Panc1 (cell line): ENCODE measurements at regions not wholly inside any gene's neighbourhood (a gene's known extent, or its start where the extent isn't known, plus 50 kb on each side); places are given as distances from the start of the nearest gene placed in this dataset.
"Not testable (repeated sequence)": the region's sequence is repeated elsewhere in the genome, so short reads cannot be mapped to it uniquely, and the experiment has no call there.

Experiments used
- ATAC-seq: fragments of 200-7000 bp; cut with Tn5 transposase; 2 replicates; pipeline ENCODE4 v1.9.1; 2020; ENCODE audit warnings: mild to moderate bottlenecking, moderate library complexity
- BruUV-seq: library from RNA; stranded (reverse); fragments of 400-500 nt; replicated peaks from 2 replicates; lab custom pipeline; 2021; lab: Mats Ljungman, UMichigan
- CTCF ChIA-PET: fragments of 300-600 bp; sonication (Branson Sonifier 250); formaldehyde crosslinking; loops from one replicate; lab custom pipeline; 2022; ENCODE audit warnings: antibody characterized with exemption; lab: Charles Lee
- POLR2A ChIA-PET: fragments of 300-600 bp; sonication (Branson Sonifier 250); formaldehyde crosslinking; loops from one replicate; lab custom pipeline; 2022; ENCODE audit warnings: antibody characterized with exemption; lab: Charles Lee
- DNase-seq: peaks from one replicate; pipeline ENCODE4 v3.0.0-alpha.2; 2010; ENCODE audit warnings: low read depth, low spot score
- H3K27ac ChIP-seq: 2 replicates; pipeline ENCODE4 v1.5.1; 2011; ENCODE audit warnings: mild to moderate bottlenecking, low read length, inconsistent platforms
- H3K27me3 ChIP-seq: fragments of 200-500 bp; sonication (Bioruptor generic); 2 replicates; pipeline ENCODE4 v1.6.0; 2014; ENCODE audit warnings: low read length, inconsistent platforms; ENCODE audit not compliant: control insufficient read depth, insufficient read depth
- H3K36me3 ChIP-seq: fragments of 200-500 bp; sonication (Bioruptor generic); 2 replicates; pipeline ENCODE4 v1.5.1; 2014; ENCODE audit warnings: inconsistent platforms, mild to moderate bottlenecking, low read length, moderate library complexity; ENCODE audit not compliant: control insufficient read depth, insufficient read depth
- H3K4me1 ChIP-seq: 2 replicates; pipeline ENCODE4 v1.5.1; 2011; ENCODE audit warnings: inconsistent platforms, mild to moderate bottlenecking, low read length, moderate library complexity; ENCODE audit not compliant: control insufficient read depth, insufficient read depth
- H3K4me3 ChIP-seq, 2 experiments: 2 replicates each; pipeline ENCODE4 v1.5.1; 2011 to 2012; ENCODE audit warnings: low read depth in 2 of 2, low read length in 2 of 2, mild to moderate bottlenecking in 2 of 2, inconsistent platforms in 1 of 2, moderate library complexity in 1 of 2
- H3K9me3 ChIP-seq: fragments of 200-500 bp; sonication (Bioruptor generic); 2 replicates; pipeline ENCODE4 v1.5.1; 2014; ENCODE audit warnings: low read depth, mild to moderate bottlenecking, inconsistent platforms, low read length, moderate library complexity; ENCODE audit not compliant: control insufficient read depth, insufficient read depth
- CTCF ChIP-seq: fragments of 450-650 bp; IDR thresholded peaks from 2 replicates; pipeline ENCODE4 v1.5.1; 2017; ENCODE audit warnings: mild to moderate bottlenecking
- POLR2AphosphoS5 ChIP-seq: IDR thresholded peaks from 2 replicates; pipeline ENCODE4 v1.6.1; 2012; ENCODE audit warnings: mild to moderate bottlenecking, low read depth, low read length, moderate library complexity
- REST ChIP-seq, 2 experiments: IDR thresholded peaks; 2 replicates each; pipeline ENCODE4 v1.6.1; 2011 to 2012; ENCODE audit warnings: low read depth in 2 of 2, control low read depth in 1 of 2, low read length in 1 of 2, mild to moderate bottlenecking in 1 of 2, moderate library complexity in 1 of 2; ENCODE audit not compliant: insufficient read depth in 1 of 2
- SIN3A ChIP-seq: IDR thresholded peaks from 2 replicates; pipeline ENCODE4 v1.6.1; 2012; ENCODE audit warnings: low read depth, mild to moderate bottlenecking, low read length, moderate library complexity, borderline replicate concordance; ENCODE audit not compliant: insufficient read depth
- TCF7L2 ChIP-seq: IDR thresholded peaks from 2 replicates; pipeline ENCODE4 v1.6.1; 2011; ENCODE audit warnings: mild to moderate bottlenecking, low read depth, low read length, inconsistent platforms
- in situ Hi-C: cut with HindIII; loops from 2 replicates; pipeline ENCODE4 v1.10.0; 2016; ENCODE audit warnings: low sequenced_read_pairs, low pct_unique_long_range_greater_than_20kb
- intact Hi-C: fragments of 100-400 bp; cut with micrococcal nuclease; formaldehyde crosslinking; loops from one replicate; pipeline ENCODE4 v1.10.0; 2022; ENCODE audit not compliant: unreplicated experiment

- Histone ChIP-seq H3K36me3 (no peaks in the 10 kb centered on the region), H3K27me3 (no peaks in the 10 kb centered on the region), H3K9me3 (no peaks in the 10 kb centered on the region), H3K4me3 (no peak overlapping the region), H3K4me1 (no peaks in the 10 kb centered on the region), H3K27ac (no peak overlapping the region)
- no peak for TF ChIP-seq TCF7L2
- no peak for TF ChIP-seq CTCF
- no peak for TF ChIP-seq POLR2AphosphoS5
- TF ChIP-seq REST (IDR thresholded peaks at IDR 0.05; ENCODE audit: insufficient read depth in 1 of 2, low read depth in 2 of 2, low read length in 1 of 2): no peak
- TF ChIP-seq SIN3A: no peak
- no TSS peak for BruUV-seq
- intact Hi-C loops: no loop called here
- ATAC-seq (no peak), DNase-seq (no peak)
- in situ Hi-C loops: no loop called here
- CTCF ChIA-PET: interaction anchor here (1.0 kb wide), 1 partner anchor 28 kb away, joined by 3 read pairs; no protein-coding TSS in a partner anchor
- POLR2A ChIA-PET: no interaction called here
These were observed 66.3 kb upstream of the RASGRF1 start for GRCh38 chr15:79156704-79157375.

- H3K4me1 ChIP-seq: no peaks in the 10 kb centered on the region
- no peaks in the 10 kb centered on the region for H3K9me3 ChIP-seq
- no peak overlapping the region for H3K27ac ChIP-seq
- POLR2A ChIA-PET: no interaction called here
- ATAC-seq (no peak), DNase-seq (no peak)
- H3K4me3 ChIP-seq: no peak overlapping the region
- in situ Hi-C loops: no loop called here
- CTCF ChIA-PET: interaction anchor here (0.6 kb wide), 1 partner anchor 147 kb away, joined by 13 read pairs; no protein-coding TSS in a partner anchor
- H3K36me3 ChIP-seq: no peaks in the 10 kb centered on the region
- BruUV-seq: no TSS peak
- TF ChIP-seq TCF7L2 (no peak), CTCF (no peak), POLR2AphosphoS5 (no peak), REST (IDR thresholded peaks at IDR 0.05; ENCODE audit: insufficient read depth in 1 of 2, low read depth in 2 of 2, low read length in 1 of 2) (no peak), SIN3A (no peak)
- no peaks in the 10 kb centered on the region for H3K27me3 ChIP-seq
- intact Hi-C loops: no loop called here
These were observed 64.0 kb upstream of the RASGRF1 start for GRCh38 chr15:79154483-79155135.

DNA sequence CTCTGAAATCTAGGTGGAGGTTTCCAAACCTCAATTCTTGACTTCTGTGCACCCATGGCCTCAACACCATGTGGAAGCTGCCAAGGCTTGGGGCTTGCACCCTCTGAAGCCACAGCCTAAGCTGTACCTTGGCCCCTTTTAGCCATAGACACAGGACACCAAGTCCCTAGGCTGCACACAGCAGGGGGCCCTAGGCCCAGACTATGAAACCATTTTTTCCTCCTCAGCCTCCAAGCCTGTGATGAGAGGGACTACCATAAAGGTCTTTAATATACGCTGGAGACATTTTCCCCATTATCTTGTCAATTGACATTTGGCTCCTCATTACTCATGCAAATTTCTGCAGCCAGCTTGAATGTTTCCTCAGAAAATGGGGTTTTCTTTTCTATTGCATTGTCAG lies 53.7 kb upstream of the RASGRF1 start:
- intact Hi-C loops, in situ Hi-C loops, POLR2A ChIA-PET, H3K4me3 ChIP-seq, H3K4me1 ChIP-seq, DNase-seq, H3K27ac ChIP-seq, H3K36me3 ChIP-seq, H3K9me3 ChIP-seq, ATAC-seq, BruUV-seq, H3K27me3 ChIP-seq, CTCF ChIA-PET: not testable (repeated sequence)
